ENCODE measurements at regions not wholly inside any gene's neighbourhood (a gene's known extent, or its start where the extent isn't known, plus 50 kb on each side); places are given as distances from the start of the nearest gene placed in this dataset.

DNA sequence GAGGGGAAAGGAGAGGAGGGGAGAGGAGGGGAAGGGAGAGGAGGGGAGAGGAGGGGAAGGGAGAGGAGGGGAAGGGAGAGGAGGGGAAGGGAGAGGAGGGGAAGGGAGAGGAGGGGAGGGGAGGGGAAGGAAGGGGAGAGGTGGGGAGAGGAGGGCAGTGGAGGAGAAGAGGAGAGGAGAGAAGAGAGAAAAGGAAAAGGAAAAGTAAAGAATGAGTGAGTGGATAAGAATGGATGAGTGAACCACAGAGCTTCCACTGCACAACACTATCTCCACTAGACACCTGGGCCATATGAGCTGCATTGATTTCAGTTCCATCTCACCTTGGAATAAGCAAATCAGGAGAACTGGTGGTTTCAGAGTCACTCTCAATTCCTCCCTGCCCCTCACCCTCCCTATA lies 204.1 kb upstream of the TOX3 start:
- no peak for TF ChIP-seq FOXK2 (IDR thresholded peaks at IDR 0.05)
- no peak for TF ChIP-seq ELF4 (IDR thresholded peaks at IDR 0.05)
- no peak for TF ChIP-seq TARDBP (IDR thresholded peaks at IDR 0.05)
- no peak for TF ChIP-seq HDGF (IDR thresholded peaks at IDR 0.05; ENCODE audit: borderline replicate concordance)
- no peak for TF ChIP-seq BHLHE40 (IDR thresholded peaks at IDR 0.05; ENCODE audit: borderline replicate concordance)
- TF ChIP-seq L3MBTL2 (conservative IDR thresholded peaks at IDR 0.05): no peak
- TF ChIP-seq SUZ12 (IDR thresholded peaks at IDR 0.05): no peak
- no peak for TF ChIP-seq ARNT (IDR thresholded peaks at IDR 0.05)
- TF ChIP-seq FOXA1 (IDR thresholded peaks at IDR 0.05): no peak
- no peak for TF ChIP-seq FOXM1 (IDR thresholded peaks at IDR 0.05; ENCODE audit: borderline replicate concordance)
- TF ChIP-seq, protein P1, sequence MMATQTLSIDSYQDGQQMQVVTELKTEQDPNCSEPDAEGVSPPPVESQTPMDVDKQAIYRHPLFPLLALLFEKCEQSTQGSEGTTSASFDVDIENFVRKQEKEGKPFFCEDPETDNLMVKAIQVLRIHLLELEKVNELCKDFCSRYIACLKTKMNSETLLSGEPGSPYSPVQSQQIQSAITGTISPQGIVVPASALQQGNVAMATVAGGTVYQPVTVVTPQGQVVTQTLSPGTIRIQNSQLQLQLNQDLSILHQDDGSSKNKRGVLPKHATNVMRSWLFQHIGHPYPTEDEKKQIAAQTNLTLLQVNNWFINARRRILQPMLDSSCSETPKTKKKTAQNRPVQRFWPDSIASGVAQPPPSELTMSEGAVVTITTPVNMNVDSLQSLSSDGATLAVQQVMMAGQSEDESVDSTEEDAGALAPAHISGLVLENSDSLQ (IDR thresholded peaks at IDR 0.05): no peak
- TF ChIP-seq NFRKB (IDR thresholded peaks at IDR 0.05): no peak

Measured in HEK293T (cell line).